GM21786 (cell line): ENCODE measurements at regions not wholly inside any gene's neighbourhood (a gene's known extent, or its start where the extent isn't known, plus 50 kb on each side); places are given as distances from the start of the nearest gene placed in this dataset.

Experiments
- ATAC-seq: cut with Tn5 transposase; IDR thresholded peaks from one replicate; pipeline ENCODE4 v1.9.1; 2021; ENCODE audit not compliant: unreplicated experiment

DNA sequence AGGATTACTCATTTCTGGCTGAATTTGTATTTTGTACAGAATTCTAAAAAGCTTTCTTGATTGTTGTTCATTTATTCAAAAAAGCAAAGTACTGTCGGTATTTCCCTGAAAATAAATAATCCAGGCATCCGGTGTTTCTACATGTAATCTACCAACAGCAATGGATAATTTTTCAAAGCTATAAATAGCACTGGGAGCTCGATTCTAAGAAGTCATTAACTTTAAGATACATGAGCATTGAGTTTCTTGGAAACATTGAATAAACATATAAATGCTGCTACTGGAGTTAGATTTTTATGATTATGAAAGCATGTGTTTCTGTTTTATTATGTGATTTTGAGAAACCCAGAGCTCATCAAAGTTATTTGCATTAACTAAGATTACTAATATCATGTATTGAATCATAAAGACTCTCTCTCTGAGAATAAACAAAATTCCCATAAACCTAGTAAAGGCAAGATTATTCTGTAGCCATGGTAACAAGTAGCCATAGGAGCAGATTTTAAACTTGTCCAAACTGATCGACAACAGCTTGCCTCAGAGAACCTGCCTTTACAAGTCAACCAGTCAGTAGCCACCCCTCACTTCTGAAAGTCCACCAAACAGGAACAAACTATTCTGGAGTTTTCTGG is 197.0 kb downstream of the DRD1 start:
- ATAC-seq: no peak

DNA sequence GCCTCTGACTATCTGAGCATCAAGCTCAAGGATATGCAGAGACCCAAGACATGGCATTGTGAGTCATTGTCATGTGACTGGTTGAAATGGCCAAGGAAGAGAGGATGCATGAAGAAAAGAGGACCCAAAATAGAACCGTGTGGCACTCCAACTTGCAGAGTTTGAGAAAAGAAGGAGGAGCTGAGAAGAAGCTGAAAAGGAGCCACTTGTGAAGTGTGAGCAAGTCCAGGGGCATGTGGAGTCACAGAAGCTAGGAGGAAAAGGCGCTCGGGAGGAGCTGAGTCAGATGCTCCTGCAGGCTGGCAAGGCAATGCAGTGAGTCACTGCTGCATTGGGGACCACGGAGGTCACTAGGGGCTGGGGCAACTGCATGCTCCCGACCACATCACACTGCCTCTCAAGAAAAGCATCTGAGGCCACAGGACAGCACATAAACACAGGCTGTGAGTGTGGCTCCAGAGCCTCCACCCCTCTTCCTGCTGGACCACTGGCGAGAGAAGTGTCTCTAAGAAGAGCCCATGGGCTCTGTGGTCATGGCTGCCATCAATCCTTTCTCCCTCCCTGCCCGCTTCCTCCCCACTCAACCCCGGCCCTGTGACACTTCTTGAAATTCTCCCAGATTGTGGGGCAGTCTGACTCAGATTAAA is 197.6 kb downstream of the DRD1 start:
- ATAC-seq: no peak

DNA sequence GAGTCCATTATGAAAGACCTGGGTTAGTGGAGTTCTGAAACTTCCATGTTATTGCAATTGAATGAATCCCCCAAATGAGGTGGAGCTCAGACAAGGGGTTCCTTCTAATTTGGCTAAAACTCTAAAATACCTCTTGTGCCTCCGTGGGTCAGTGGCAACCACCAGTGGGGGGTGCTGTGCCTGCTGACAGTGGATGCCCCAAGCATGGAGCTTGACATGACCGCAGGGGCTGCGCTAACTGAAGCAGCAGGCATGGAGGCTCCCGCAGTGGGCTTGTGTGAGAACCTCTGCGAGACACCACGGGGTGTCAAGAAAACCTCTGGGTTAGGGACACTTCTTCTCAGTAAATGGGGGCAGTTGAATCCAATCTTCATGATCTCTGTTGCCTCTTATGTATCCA is 200.5 kb downstream of the DRD1 start:
- no peak for ATAC-seq

DNA sequence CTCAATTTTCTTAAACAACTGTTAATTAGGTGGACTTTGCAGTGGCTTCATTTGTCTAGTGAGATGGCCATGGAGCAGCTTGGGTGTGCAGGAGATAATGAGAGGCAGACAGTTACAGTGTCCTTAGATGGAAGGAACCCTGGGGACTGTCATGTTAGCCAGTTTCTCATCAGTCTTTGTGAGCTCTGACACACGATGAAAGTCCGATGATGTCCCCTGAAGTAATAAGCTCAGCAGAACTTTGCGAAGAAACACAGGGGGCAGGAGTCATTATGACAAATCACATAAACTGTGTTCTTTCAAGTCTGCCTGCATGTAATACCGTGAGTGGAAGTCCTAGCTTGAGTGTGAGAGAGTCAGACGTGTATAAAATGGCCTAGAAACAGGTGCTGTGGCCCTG is 201.8 kb downstream of the DRD1 start:
- no peak for ATAC-seq

DNA sequence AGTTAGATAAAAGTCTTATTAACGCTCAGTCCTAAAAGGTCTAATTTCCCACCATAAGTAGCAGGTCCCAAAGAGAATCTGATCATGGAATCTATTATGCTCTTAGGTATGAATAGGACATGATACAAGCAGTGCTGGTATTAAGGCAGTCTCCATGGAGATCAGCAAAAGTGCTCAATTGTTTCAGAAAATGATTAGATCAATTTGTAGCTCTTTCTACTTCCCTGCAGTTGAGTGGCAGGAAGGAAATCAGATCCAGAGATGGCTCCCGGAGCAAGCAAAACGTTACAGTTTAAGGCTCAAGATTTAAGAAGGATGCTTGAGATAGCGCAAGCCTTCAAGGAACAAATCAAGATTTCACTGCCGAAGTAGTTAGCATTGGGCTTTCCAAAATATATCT is 205.7 kb downstream of the DRD1 start:
- ATAC-seq: no peak

DNA sequence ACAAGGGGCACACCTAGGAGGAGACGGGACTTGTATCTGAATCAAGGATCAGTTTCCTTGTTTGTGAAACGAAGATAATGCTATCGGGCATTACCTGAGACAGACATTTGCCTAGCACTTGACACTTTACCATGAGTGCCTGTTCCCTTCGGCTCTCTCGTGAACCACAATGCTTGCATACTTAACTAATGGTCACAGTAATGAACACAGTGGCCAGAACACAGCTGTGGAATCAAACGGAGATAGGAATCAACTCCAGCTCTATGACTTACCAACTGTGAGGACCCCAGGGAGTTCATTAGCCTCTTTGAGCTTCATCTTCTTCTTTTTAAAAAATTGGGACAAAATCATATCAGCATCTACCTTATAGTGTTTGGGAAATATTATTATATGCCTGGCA is 207.8 kb downstream of the DRD1 start:
- no peak for ATAC-seq

DNA sequence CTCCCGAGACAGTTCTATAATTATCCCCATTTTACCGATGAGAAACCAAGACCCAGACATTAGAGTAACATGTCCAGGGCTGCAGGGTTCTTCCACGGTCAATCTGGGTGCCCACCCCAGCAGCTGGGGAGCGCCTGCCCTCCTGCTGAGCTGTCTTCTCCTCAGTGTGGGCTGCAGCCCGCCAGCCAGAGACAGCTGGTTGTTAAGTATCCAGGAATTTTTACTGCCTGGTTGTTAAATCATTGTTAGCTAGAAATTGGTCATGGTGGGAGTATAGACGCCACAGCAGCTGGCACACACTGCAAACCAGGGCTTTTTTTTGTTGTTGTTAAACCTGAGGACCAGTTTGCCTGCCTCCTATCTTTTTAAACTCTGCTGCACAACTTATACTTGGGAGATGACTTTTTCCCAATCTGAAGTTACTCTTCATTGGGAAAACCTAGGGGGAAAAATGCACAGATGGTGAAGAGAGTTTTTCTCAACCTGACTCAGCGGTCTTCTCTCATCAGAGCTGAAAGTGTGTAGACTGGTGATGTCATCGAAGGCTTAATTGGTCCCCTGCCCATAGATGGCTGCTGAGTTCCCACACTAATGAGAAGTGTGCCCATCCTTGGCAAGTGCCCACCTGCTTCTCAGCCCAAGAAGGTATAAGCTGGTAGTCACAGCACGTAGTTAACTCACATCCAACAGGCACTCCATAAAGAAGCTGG is 208.6 kb downstream of the DRD1 start:
- no peak for ATAC-seq

DNA sequence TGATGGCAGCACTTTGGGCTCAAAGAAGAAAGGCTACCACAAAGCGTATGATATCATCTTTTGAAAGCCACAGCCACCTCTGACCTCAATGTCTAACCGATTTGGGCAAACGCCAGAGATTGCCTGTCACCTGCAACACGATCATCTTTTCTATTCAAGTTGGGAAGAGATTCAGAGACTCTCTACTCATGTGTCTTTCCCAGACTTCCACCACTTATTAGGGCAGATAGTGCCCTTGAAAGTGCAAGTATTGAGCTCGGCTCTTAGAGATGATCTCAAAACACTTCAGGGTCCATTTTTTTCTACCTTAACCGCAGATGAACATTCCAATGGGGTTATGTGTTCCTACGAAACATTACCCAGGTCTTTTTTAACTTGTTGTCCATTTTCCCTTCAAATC is 213.7 kb downstream of the DRD1 start:
- no peak for ATAC-seq

DNA sequence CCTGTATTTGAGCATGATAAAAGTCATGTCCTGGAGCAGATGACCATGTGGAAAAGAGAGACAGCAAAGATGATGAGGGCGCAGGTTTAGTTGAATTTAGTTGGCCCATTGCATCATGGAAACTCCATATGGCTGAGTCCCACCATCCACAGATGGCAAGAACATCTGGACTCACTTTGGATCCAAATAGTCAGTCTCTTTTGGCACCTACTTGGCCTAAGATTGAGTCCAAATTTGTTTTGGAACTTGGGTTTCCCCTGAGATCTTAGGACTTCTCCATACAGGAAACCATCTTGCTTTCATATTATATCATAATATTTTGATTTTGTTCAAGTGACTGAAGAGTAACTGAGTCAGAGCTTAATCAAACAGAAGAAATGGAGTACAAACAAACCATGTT is 217.5 kb downstream of the DRD1 start:
- no peak for ATAC-seq

DNA sequence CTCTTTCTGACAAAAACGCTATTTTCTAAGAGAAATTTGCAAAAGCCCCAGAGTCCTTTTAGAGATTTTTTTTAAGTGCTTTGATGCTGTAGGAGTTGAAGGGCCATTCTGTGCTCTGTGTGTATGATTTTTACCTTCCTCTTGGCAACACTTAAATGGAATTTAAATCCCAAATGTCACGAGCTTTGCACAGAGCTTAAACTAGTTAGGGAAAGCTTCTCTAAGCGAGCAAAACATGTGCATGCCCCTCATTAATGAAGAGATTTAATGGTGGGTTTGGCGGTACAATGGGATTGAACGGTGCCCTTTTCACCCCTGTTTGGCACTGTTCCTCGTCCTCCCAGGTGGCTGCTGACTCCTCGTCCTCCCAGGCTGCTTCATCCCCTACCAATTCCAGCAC is 220.7 kb downstream of the DRD1 start:
- no peak for ATAC-seq

DNA sequence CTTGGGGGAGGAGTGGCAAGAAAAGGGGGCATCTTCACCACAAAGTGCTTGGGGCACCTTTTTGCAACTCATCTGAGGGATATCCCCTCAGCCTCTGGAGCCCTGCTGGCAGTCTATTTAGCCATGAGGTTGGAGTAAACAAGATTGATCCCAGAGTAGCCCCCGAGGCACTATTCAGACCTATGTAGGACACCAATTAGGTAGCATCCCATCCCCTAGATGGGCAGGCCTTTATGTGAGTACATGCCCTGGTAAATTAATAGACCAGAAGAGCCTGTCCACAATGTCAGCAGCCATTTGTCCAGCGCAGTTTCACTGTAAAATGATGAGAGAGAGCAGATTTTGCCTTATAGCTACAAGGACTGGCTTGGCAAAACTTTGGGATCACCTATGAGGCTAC is 221.4 kb downstream of the DRD1 start:
- ATAC-seq: no peak

DNA sequence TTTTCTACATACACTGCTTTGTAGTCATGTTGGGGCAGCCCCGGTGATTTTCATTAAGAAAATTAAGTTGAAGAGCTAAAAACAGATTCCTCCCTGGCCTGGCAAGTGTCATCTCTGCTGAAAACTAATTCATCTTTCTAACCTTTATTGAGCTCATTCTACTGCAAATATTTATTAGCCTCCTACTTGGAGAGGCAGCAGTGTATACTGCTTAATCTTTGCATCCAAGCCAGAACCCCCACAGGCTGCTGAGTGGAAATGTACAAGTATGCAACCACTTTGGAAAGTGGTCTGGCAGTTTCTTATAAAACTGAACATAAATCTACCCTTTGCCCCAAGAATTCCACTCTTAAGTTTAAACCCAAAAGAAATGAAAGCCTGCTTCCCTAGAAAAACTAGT is 223.4 kb downstream of the DRD1 start:
- ATAC-seq: no peak

DNA sequence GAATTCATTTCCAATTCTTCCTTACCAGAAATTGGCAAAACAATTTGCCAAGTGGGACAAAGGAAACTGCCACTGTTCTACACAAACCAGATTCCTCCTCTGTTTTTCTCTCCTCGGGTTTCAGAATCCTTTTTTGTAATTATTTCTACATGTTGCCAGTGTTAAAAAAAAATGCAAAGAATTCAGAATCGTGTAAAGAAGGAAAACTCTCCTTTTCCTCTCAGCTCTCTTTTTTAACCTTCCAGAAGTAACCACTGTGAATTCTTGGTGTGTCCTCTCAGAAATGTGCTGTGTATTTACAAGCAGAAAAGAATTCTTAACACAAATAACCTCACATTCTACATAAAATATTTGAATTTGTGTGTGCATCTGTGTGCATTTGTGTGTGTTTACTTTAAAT is 224.6 kb downstream of the DRD1 start:
- ATAC-seq: no peak

DNA sequence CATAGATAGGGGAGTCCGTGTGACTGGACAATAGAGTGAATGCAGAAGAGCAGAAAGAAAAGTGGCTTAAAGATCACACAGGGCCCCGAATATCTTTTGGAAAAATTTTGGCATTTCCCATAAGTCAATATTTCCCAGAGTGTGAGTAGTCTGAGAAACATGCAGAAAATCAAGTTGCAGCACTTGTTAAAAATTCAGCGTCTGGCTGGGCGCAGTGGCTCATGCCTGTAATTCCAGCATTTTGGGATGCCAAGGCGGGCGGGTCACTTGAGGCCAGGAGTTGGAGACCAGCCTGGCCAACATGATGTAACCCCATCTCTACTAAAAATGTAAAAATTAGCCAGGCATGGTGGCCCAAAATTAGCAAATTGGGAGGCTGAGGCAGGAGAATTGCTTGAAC is 227.0 kb downstream of the DRD1 start:
- ATAC-seq: no peak

DNA sequence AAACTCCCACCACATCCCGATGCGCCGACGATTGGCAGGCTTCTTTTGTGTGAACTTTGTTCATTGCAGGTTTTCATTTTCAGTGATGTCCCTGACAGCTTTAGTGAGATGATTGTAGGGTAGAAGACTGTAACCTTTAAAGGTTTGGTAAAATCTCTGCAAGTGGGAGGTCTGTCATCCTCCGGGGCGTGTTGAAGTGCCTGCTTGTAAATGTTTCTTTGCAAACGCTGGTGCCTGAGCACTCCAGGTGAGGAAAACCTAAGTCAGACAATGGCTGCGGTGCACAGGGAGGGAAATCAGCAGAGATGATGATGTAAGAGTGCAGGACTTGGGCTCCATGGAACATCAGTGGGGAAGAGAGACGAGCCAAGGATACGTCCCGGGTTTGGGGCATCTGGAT is 228.1 kb downstream of the DRD1 start:
- no peak for ATAC-seq

DNA sequence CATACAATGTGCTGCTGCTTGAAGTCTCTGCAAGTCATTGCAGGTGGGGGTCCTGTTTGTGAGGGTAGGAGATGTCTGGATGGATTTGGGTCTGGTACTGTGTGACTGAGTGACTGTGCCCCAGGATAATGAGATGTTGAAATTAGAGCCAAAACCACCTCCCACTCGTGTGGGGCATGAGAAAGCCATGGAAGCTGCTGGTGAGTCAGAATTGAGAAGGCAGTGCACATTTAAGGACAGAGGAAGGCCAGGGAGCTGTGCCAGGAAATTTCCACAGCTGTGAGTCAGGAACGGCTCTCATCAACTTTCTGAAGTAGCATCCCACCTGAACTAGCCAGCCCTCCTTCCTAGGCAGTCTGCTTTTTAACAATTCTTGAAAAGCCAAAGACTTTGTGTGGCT is 229.8 kb downstream of the DRD1 start:
- no peak for ATAC-seq

DNA sequence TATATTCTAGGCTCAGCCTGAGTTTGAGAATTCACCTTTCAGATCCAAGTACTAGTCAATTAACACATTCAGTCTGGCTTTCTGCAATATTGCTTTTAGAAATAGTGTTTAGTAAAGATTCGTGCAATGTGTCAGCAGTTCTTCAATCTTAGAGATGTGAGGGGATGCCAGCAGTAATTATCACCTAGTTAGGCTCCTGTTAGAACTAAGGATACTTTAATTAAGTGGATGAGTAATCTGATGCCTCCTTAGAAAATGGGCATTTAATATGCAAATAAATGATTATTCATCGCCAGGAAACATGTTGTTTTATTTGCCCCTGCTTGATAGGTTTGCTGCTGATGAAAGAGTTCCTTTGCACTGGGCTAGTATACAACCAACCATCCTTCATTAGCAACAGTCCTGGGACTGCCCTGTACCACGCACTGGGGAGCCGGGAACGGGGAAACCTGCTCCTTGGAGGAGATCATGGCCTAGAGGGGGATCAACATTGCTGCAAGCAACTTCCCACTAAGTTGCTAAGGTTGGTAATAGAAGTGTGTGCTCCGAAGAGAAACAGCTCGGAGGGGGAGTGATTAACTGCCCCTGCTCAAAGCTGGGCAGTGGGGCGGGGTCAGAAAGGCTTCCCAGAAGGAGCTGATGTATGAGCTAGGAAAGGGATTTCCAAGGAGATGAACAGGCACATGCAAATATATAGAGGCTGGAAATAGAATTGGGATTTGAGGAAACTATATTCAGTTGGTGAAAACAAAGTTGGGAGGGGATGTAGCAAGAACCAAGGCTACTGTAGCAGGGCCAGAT is 231.8 kb downstream of the DRD1 start:
- ATAC-seq: no peak

DNA sequence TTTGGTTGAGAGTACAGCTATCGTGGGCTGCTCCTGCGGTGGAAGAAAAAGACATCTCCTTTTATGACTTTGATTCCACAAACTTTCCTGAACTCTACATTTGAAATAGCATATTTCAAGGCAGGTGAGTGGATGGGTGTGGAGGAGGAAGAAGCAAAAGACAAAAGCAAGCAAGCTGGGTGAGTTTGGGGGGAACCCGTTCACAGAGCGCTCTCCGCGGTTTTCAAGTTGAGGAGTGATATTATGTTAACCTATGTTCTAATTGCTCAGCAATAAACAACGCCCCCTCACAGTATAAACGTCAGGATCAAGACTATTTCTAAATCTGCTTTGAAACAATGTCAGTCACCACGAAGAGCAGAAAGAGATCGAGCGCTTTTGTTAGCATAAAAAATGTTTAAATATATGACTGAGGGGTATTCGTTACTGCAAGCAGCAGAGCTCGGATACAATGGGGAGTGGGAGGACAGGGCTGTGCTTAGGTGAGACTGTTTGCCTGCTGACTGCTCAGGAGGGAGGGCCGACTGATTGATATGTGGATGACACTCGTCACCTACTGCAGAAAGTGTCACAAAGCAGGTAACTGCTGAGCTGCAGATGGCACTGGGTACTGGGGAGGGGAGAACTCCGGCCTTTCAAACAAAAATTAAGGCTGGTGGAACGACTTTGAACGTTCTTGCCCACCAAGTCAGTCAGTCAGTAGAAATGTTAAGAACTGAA is 236.5 kb downstream of the DRD1 start:
- no peak for ATAC-seq

DNA sequence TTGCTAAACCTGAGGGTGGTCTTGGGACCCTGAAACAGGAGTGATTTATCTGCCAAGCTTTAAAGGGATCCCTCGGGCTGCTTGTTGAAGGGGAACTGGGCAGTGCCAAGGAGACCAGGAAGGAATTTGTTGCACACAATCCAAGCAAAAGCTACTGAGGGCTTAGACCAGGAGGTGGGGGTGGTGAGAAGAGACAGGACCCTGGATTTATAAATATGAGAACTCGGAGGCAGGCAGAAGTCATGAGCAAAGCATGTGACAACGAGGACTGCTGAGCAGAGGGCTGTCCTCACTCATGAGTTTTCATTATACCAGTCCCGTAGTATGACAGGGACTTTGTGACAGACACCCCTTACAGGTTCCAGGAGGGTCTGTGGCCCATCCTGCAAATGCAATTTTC is 237.3 kb downstream of the DRD1 start:
- ATAC-seq: no peak

DNA sequence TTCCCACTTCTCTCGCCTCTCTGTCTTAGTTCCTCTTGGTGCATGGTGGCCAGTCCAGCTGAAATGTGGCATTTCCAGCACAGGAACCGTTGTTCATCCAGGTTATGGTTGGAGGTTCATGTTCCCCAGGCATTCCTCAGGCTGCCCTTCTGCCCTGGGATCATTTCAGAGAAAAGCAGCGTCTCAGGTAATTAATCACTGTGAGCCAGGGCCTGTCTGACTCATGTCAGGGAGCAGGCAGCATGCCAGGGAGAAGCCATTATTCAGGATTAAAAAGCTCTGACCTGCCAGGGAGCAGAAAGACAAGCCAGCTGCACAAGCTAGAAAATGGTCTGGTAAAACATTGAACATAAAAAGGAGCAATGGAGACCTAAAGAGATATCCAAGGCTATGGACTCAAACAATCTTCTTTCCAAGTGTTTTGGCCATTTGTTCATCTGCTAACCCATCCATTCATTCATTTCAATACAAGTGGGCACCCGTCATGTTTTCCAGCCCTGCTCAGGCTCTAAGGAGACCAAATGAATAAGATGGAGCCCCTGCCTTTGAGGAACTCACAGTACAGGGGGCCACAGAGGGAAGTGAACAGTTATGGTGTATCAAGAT is 241.4 kb downstream of the DRD1 start:
- ATAC-seq: no peak

DNA sequence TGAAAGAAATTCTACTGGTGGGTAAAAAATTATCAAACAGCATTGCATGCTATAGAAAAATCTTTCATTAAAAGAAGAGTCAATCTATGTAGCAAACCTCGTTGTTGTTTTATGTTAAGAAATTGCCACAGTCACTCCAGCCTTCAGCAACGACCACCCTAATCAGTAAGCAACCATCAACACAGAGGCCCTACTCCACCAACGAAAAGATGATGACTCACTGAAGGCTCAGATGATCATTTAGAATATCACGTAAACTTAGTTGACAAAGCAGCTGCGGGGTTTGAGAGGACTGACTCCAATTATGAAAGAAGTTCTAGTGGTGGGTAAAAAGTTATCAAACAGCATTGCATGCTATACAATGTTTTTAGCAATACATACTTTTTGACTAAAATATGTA is 242.6 kb downstream of the DRD1 start:
- ATAC-seq: no peak
